H9 (cell line): ENCODE measurements at regions not wholly inside any gene's neighbourhood (a gene's known extent, or its start where the extent isn't known, plus 50 kb on each side); places are given as distances from the start of the nearest gene placed in this dataset.

Experiments used
- DNase-seq: peaks from one replicate; pipeline ENCODE4 v3.0.0-alpha.2; 2017
- H2AFZ ChIP-seq: one replicate; pipeline ENCODE4 v1.6.1; 2013; ENCODE audit warnings: mild to moderate bottlenecking, low read length, control low read depth, moderate library complexity
- H2AK5ac ChIP-seq: 2 replicates; pipeline ENCODE4 v1.6.1; 2013; ENCODE audit warnings: low read length, control low read depth, mixed read lengths; ENCODE audit not compliant: insufficient read length
- H2BK120ac ChIP-seq: one replicate; pipeline ENCODE4 v1.6.1; 2013; ENCODE audit warnings: low read depth, mild to moderate bottlenecking, low read length, control low read depth, inconsistent platforms; ENCODE audit not compliant: poor library complexity, severe bottlenecking
- H2BK12ac ChIP-seq: 2 replicates; pipeline ENCODE4 v1.6.1; 2013; ENCODE audit warnings: low read length, control low read depth, mixed read lengths, low read depth; ENCODE audit not compliant: insufficient read length
- H2BK15ac ChIP-seq: 2 replicates; pipeline ENCODE4 v1.6.1; 2013; ENCODE audit warnings: low read depth, low read length, control low read depth
- H2BK20ac ChIP-seq: one replicate; pipeline ENCODE4 v1.6.1; 2013; ENCODE audit warnings: low read depth, mild to moderate bottlenecking, low read length, control low read depth, inconsistent platforms; ENCODE audit not compliant: poor library complexity, severe bottlenecking
- H2BK5ac ChIP-seq: 2 replicates; pipeline ENCODE4 v1.6.1; 2013; ENCODE audit warnings: low read length, control low read depth, mixed read lengths; ENCODE audit not compliant: insufficient read length
- H3K14ac ChIP-seq: 2 replicates; pipeline ENCODE4 v1.6.1; 2013; ENCODE audit warnings: low read length, control low read depth; ENCODE audit not compliant: insufficient read depth
- H3K18ac ChIP-seq: 2 replicates; pipeline ENCODE4 v1.6.1; 2013; ENCODE audit warnings: low read depth, mild to moderate bottlenecking, mixed read lengths, low read length, control low read depth; ENCODE audit not compliant: insufficient read length
- H3K23ac ChIP-seq: 2 replicates; pipeline ENCODE4 v1.6.1; 2013; ENCODE audit warnings: low read length, control low read depth, mixed read lengths, low read depth; ENCODE audit not compliant: insufficient read length
- H3K23me2 ChIP-seq: 2 replicates; pipeline ENCODE4 v1.6.1; 2013; ENCODE audit warnings: low read depth, mild to moderate bottlenecking, mixed read lengths, low read length, control low read depth; ENCODE audit not compliant: insufficient read length, poor library complexity, severe bottlenecking
- H3K27ac ChIP-seq: 2 replicates; pipeline ENCODE4 v1.5.1; 2013; ENCODE audit warnings: low read length, control low read depth, mixed read lengths, low read depth; ENCODE audit not compliant: insufficient read length
- H3K27me3 ChIP-seq: 2 replicates; pipeline ENCODE4 v1.6.1; 2013; ENCODE audit warnings: low read length, control low read depth, inconsistent platforms; ENCODE audit not compliant: insufficient read depth
- H3K4ac ChIP-seq: 2 replicates; pipeline ENCODE4 v1.6.1; 2013; ENCODE audit warnings: low read depth, mild to moderate bottlenecking, control low read depth, inconsistent platforms, low read length, moderate library complexity
- H3K4me1 ChIP-seq: 2 replicates; pipeline ENCODE4 v1.6.1; 2013; ENCODE audit warnings: low read length, control low read depth, inconsistent platforms; ENCODE audit not compliant: insufficient read depth
- H3K4me2 ChIP-seq: 2 replicates; pipeline ENCODE4 v1.6.1; 2013; ENCODE audit warnings: low read length, control low read depth, mixed read lengths; ENCODE audit not compliant: insufficient read length, insufficient read depth
- H3K56ac ChIP-seq: 2 replicates; pipeline ENCODE4 v1.6.1; 2013; ENCODE audit warnings: low read depth, mild to moderate bottlenecking, mixed read lengths, low read length, control low read depth; ENCODE audit not compliant: insufficient read length
- H3K79me1 ChIP-seq: 2 replicates; pipeline ENCODE4 v1.6.1; 2013; ENCODE audit warnings: low read depth, mild to moderate bottlenecking, moderate library complexity, low read length, control low read depth, inconsistent platforms; ENCODE audit not compliant: insufficient read depth, poor library complexity, severe bottlenecking
- H3K79me2 ChIP-seq: 2 replicates; pipeline ENCODE4 v1.6.1; 2013; ENCODE audit warnings: low read length, control low read depth, inconsistent platforms; ENCODE audit not compliant: insufficient read depth
- H3K9ac ChIP-seq: 2 replicates; pipeline ENCODE4 v1.6.1; 2013; ENCODE audit warnings: low read length, control low read depth, mixed read lengths; ENCODE audit not compliant: insufficient read length; ENCODE audit errors: extremely low read depth
- H3K9me3 ChIP-seq: one replicate; pipeline ENCODE4 v1.6.1; 2013; ENCODE audit warnings: low read depth, low read length, inconsistent platforms; ENCODE audit not compliant: control insufficient read depth
- H3T11ph ChIP-seq: one replicate; pipeline ENCODE4 v1.6.1; 2013; ENCODE audit warnings: mild to moderate bottlenecking, low read length, control low read depth, inconsistent platforms
- H4K20me1 ChIP-seq: one replicate; pipeline ENCODE4 v1.6.1; 2013; ENCODE audit not compliant: control insufficient read depth, insufficient read length, insufficient read depth
- H4K5ac ChIP-seq: 2 replicates; pipeline ENCODE4 v1.6.1; 2013; ENCODE audit warnings: low read depth, mild to moderate bottlenecking, mixed read lengths, low read length, control low read depth; ENCODE audit not compliant: insufficient read length
- H4K8ac ChIP-seq: replicated peaks from 2 replicates; pipeline ENCODE4 v1.6.1; 2013; ENCODE audit warnings: low read length, control low read depth, mixed read lengths, low read depth; ENCODE audit not compliant: insufficient read length
- H4K91ac ChIP-seq: 2 replicates; pipeline ENCODE4 v1.6.1; 2013; ENCODE audit warnings: low read depth, mild to moderate bottlenecking, moderate library complexity, mixed read lengths, low read length, control low read depth; ENCODE audit not compliant: insufficient read length
- H3K27ac Mint-ChIP-seq, 3 experiments: 2 replicates in 2 of 3; 3 replicates in 1 of 3; pipeline ENCODE4 v1.8.0; 2020 to 2021; ENCODE audit warnings: mixed read lengths in 3 of 3, mild to moderate bottlenecking in 1 of 3, moderate library complexity in 1 of 3
- H3K27me3 Mint-ChIP-seq: 2 replicates; pipeline ENCODE4 v1.8.0; 2021; ENCODE audit warnings: low read depth, mild to moderate bottlenecking, moderate library complexity, mixed read lengths
- H3K36me3 Mint-ChIP-seq, 3 experiments: 2 replicates in 2 of 3; 3 replicates in 1 of 3; pipeline ENCODE4 v1.8.0; 2020 to 2021; ENCODE audit warnings: low read depth in 3 of 3, mixed read lengths in 3 of 3; ENCODE audit not compliant: insufficient read depth in 1 of 3
- H3K4me1 Mint-ChIP-seq, 2 experiments: 2 replicates each; pipeline ENCODE4 v1.8.0; 2020; ENCODE audit warnings: mixed read lengths in 2 of 2
- H3K4me3 Mint-ChIP-seq, 2 experiments: 2 replicates in 1 of 2; 3 replicates in 1 of 2; pipeline ENCODE4 v1.8.0; 2020 to 2021; ENCODE audit warnings: mild to moderate bottlenecking in 2 of 2, mixed read lengths in 2 of 2, moderate library complexity in 1 of 2
- H3K9me3 Mint-ChIP-seq, 2 experiments: 2 replicates in 1 of 2; 3 replicates in 1 of 2; pipeline ENCODE4 v1.8.0; 2020; ENCODE audit warnings: mild to moderate bottlenecking in 2 of 2, mixed read lengths in 2 of 2, moderate library complexity in 1 of 2
- WGBS: extraction: QIAGEN DNeasy Blood & Tissue Kit; methylation state at CpG from one replicate; pipeline ENCODE4 v1.1.7; 2013; ENCODE audit warnings: missing lambda C conversion rate, low lambda C conversion rate, mixed read lengths; ENCODE audit not compliant: insufficient read length; ENCODE audit errors: extremely low coverage; 5-methylcytosine and 5-hydroxymethylcytosine counted together
- TF ChIP-seq, protein P1 (sequence below): fragments of 200-600 bp; sonication (generic); conservative IDR thresholded peaks from 3 replicates; pipeline ENCODE4 v1.8.0; 2021; ENCODE audit warnings: antibody characterized with exemption, mild to moderate bottlenecking

DNA sequence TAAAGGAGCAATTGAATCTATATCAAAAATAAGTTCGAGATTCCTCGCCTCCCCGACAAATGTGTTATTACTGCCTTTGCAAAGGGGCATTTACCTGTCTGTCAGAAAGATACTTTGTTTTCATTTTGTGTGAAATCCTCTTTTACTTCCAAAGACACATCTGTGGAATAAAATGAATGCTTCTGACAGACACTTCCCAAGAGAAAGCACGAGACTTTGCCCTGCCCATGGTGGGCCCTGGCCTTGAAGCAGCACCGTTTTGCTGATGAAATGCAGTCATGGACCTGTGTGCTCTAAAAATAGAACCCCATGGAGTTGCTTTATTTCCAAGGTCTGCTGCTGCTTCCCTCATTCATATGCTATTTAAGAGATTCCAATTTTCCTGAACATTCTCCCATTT lies 85.9 kb upstream of the USP47 start:
- H3K9me3 Mint-ChIP-seq, result no peaks in the 10 kb centered on the region
- H3K4me3 Mint-ChIP-seq, result no peak overlapping the region
- H4K20me1 ChIP-seq, result no peaks in the 10 kb centered on the region
- H3K23me2 ChIP-seq, result no peaks in the 10 kb centered on the region
- no peak overlapping the region for H3K56ac ChIP-seq
- TF ChIP-seq, protein P1, sequence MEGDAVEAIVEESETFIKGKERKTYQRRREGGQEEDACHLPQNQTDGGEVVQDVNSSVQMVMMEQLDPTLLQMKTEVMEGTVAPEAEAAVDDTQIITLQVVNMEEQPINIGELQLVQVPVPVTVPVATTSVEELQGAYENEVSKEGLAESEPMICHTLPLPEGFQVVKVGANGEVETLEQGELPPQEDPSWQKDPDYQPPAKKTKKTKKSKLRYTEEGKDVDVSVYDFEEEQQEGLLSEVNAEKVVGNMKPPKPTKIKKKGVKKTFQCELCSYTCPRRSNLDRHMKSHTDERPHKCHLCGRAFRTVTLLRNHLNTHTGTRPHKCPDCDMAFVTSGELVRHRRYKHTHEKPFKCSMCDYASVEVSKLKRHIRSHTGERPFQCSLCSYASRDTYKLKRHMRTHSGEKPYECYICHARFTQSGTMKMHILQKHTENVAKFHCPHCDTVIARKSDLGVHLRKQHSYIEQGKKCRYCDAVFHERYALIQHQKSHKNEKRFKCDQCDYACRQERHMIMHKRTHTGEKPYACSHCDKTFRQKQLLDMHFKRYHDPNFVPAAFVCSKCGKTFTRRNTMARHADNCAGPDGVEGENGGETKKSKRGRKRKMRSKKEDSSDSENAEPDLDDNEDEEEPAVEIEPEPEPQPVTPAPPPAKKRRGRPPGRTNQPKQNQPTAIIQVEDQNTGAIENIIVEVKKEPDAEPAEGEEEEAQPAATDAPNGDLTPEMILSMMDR, result no peak
- no peaks in the 10 kb centered on the region for H3K79me2 ChIP-seq
- H2AK5ac ChIP-seq, result no peak overlapping the region
- no peaks in the 10 kb centered on the region for H3K36me3 Mint-ChIP-seq
- H4K91ac ChIP-seq, result no peak overlapping the region
- no peak overlapping the region for H2AFZ ChIP-seq
- no peak overlapping the region for H2BK120ac ChIP-seq
- no peak overlapping the region for H3K9ac ChIP-seq
- no peaks in the 10 kb centered on the region for H3K79me1 ChIP-seq
- no peak overlapping the region for H3K4ac ChIP-seq
- no peak overlapping the region for H4K5ac ChIP-seq
- H3K23ac ChIP-seq, result no peak overlapping the region
- DNase-seq, result no peak
- no peak overlapping the region for H2BK12ac ChIP-seq
- H3K27me3 Mint-ChIP-seq, result peaks cover 3% of the 10 kb centered on the region
- H3K4me2 ChIP-seq, result no peak overlapping the region
- H3K9me3 ChIP-seq, result no peaks in the 10 kb centered on the region
- H3K27ac ChIP-seq, result no peak overlapping the region
- peaks cover 4% of the 10 kb centered on the region; the same call in 1 of the 2 replicates for H3K4me1 ChIP-seq
- H2BK20ac ChIP-seq, result no peak overlapping the region
- no peak overlapping the region for H3T11ph ChIP-seq
- H3K27ac Mint-ChIP-seq, result no peak overlapping the region
- WGBS, result no CpG with 5 or more reads among the region's 5 CpGs
- H3K27me3 ChIP-seq, result no peaks in the 10 kb centered on the region
- H3K14ac ChIP-seq, result no peak overlapping the region
- no peak overlapping the region for H2BK5ac ChIP-seq
- H3K18ac ChIP-seq, result no peak overlapping the region
- peaks cover 22 to 24% of the 10 kb centered on the region in 2 experiments for H3K4me1 Mint-ChIP-seq
- no peak overlapping the region for H2BK15ac ChIP-seq
- no peak overlapping the region for H4K8ac ChIP-seq
